ENCODE measurements at regions not wholly inside any gene's neighbourhood (a gene's known extent, or its start where the extent isn't known, plus 50 kb on each side); places are given as distances from the start of the nearest gene placed in this dataset.

DNA sequence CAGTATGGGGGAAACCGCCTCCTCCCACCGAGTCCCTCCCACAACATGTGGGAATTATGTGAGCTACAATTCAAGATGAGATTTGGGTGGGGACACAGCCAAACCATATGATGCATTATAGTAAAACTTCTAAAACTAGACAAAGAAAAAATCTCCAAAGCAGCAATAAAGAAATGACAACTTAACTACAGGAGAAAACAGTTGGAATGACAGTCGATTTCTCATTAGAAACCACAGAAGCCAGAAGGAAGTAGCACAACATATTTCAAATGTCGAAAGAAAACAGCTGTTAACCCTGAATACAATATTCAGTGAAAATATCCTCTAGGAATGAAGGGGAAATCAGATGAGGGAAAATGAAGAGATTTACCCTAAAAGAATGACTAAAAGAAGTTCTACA, 53.5 kb upstream of the TCF4 start:
- no TSS peak for BruUV-seq (replicated peaks)
- POLR2A ChIA-PET: no interaction called here
- no peak for TF ChIP-seq TCF7L2 (IDR thresholded peaks at IDR 0.05; ENCODE audit: low read depth, low read length)
- no peak for TF ChIP-seq POLR2AphosphoS5 (IDR thresholded peaks at IDR 0.05; ENCODE audit: low read depth, low read length)
- TF ChIP-seq, protein P1, sequence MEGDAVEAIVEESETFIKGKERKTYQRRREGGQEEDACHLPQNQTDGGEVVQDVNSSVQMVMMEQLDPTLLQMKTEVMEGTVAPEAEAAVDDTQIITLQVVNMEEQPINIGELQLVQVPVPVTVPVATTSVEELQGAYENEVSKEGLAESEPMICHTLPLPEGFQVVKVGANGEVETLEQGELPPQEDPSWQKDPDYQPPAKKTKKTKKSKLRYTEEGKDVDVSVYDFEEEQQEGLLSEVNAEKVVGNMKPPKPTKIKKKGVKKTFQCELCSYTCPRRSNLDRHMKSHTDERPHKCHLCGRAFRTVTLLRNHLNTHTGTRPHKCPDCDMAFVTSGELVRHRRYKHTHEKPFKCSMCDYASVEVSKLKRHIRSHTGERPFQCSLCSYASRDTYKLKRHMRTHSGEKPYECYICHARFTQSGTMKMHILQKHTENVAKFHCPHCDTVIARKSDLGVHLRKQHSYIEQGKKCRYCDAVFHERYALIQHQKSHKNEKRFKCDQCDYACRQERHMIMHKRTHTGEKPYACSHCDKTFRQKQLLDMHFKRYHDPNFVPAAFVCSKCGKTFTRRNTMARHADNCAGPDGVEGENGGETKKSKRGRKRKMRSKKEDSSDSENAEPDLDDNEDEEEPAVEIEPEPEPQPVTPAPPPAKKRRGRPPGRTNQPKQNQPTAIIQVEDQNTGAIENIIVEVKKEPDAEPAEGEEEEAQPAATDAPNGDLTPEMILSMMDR (IDR thresholded peaks at IDR 0.05): no peak
- no peak for TF ChIP-seq SIN3A (IDR thresholded peaks at IDR 0.05; ENCODE audit: borderline replicate concordance, insufficient read depth, low read depth, low read length)
- TF ChIP-seq, protein P2, sequence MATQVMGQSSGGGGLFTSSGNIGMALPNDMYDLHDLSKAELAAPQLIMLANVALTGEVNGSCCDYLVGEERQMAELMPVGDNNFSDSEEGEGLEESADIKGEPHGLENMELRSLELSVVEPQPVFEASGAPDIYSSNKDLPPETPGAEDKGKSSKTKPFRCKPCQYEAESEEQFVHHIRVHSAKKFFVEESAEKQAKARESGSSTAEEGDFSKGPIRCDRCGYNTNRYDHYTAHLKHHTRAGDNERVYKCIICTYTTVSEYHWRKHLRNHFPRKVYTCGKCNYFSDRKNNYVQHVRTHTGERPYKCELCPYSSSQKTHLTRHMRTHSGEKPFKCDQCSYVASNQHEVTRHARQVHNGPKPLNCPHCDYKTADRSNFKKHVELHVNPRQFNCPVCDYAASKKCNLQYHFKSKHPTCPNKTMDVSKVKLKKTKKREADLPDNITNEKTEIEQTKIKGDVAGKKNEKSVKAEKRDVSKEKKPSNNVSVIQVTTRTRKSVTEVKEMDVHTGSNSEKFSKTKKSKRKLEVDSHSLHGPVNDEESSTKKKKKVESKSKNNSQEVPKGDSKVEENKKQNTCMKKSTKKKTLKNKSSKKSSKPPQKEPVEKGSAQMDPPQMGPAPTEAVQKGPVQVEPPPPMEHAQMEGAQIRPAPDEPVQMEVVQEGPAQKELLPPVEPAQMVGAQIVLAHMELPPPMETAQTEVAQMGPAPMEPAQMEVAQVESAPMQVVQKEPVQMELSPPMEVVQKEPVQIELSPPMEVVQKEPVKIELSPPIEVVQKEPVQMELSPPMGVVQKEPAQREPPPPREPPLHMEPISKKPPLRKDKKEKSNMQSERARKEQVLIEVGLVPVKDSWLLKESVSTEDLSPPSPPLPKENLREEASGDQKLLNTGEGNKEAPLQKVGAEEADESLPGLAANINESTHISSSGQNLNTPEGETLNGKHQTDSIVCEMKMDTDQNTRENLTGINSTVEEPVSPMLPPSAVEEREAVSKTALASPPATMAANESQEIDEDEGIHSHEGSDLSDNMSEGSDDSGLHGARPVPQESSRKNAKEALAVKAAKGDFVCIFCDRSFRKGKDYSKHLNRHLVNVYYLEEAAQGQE (IDR thresholded peaks at IDR 0.05; ENCODE audit: insufficient read depth in 1 of 2, low read depth in 2 of 2, low read length in 1 of 2): no peak
- no peaks in the 10 kb centered on the region for H3K27me3 ChIP-seq (ENCODE audit: control insufficient read depth, insufficient read depth, low read length)
- DNase-seq (ENCODE audit: low read depth, low spot score): no peak
- in situ Hi-C loops (cut with HindIII; ENCODE audit: low pct_unique_long_range_greater_than_20kb, low sequenced_read_pairs): no loop called here
- CTCF ChIA-PET: no interaction called here
- no peak for ATAC-seq
- H3K27ac ChIP-seq (ENCODE audit: low read length): no peak overlapping the region
- H3K4me3 ChIP-seq (ENCODE audit: low read depth in 2 of 2, low read length in 2 of 2): no peak overlapping the region
- intact Hi-C loops (cut with micrococcal nuclease; ENCODE audit: unreplicated experiment): no loop called here
- no peaks in the 10 kb centered on the region for H3K9me3 ChIP-seq (ENCODE audit: control insufficient read depth, insufficient read depth, low read depth, low read length)
- H3K4me1 ChIP-seq (ENCODE audit: control insufficient read depth, insufficient read depth, low read length): no peaks in the 10 kb centered on the region
- H3K36me3 ChIP-seq (ENCODE audit: control insufficient read depth, insufficient read depth, low read length): no peaks in the 10 kb centered on the region

Measured in Panc1 (cell line).